DND-41 (cell line): ENCODE measurements at regions not wholly inside any gene's neighbourhood (a gene's known extent, or its start where the extent isn't known, plus 50 kb on each side); places are given as distances from the start of the nearest gene placed in this dataset.

ENCODE experiments used
- CTCF ChIP-seq: IDR thresholded peaks from 2 replicates; pipeline ENCODE4 v1.5.1; 2012; ENCODE audit warnings: borderline replicate concordance, low read length, moderate library complexity, mild to moderate bottlenecking; ENCODE audit not compliant: poor library complexity, severe bottlenecking; ENCODE audit errors: extremely low read depth
- EZH2 ChIP-seq: IDR thresholded peaks from 3 replicates; pipeline ENCODE4 v1.6.1; 2012; ENCODE audit warnings: borderline replicate concordance, low read depth, mild to moderate bottlenecking, moderate library complexity, low read length, inconsistent platforms; ENCODE audit not compliant: severe bottlenecking

- TF ChIP-seq CTCF (no peak), EZH2 (no peak)
These were observed 740.5 kb upstream of the EEF2KMT start for GRCh38 chr16:5838071-5838470.
